ENCODE measurements at regions not wholly inside any gene's neighbourhood (a gene's known extent, or its start where the extent isn't known, plus 50 kb on each side); places are given as distances from the start of the nearest gene placed in this dataset.
"Not testable (repeated sequence)": the region's sequence is repeated elsewhere in the genome, so short reads cannot be mapped to it uniquely, and the experiment has no call there.

GRCh38 chr13:22893777-22894176, 287.0 kb upstream of the SGCG start:
- TF ChIP-seq ZFX (IDR thresholded peaks at IDR 0.05; ENCODE audit: borderline replicate concordance) = no peak
- no peak for TF ChIP-seq CTCF (IDR thresholded peaks at IDR 0.05)
- no peak overlapping the region for H3K27ac ChIP-seq

GRCh38 chr13:22897571-22898314, 283.0 kb upstream of the SGCG start:
- no peak overlapping the region for H3K27ac ChIP-seq
- TF ChIP-seq CTCF (IDR thresholded peaks at IDR 0.05) (no peak), ZFX (IDR thresholded peaks at IDR 0.05; ENCODE audit: borderline replicate concordance) (no peak)

GRCh38 chr13:22900416-22900951, 280.3 kb upstream of the SGCG start:
- H3K27ac ChIP-seq = not testable (repeated sequence)

- TF ChIP-seq CTCF (IDR thresholded peaks at IDR 0.05) (no peak), ZFX (IDR thresholded peaks at IDR 0.05; ENCODE audit: borderline replicate concordance) (no peak)
- H3K27ac ChIP-seq = no peak overlapping the region
These were observed 277.5 kb upstream of the SGCG start for GRCh38 chr13:22903301-22903700.

DNA sequence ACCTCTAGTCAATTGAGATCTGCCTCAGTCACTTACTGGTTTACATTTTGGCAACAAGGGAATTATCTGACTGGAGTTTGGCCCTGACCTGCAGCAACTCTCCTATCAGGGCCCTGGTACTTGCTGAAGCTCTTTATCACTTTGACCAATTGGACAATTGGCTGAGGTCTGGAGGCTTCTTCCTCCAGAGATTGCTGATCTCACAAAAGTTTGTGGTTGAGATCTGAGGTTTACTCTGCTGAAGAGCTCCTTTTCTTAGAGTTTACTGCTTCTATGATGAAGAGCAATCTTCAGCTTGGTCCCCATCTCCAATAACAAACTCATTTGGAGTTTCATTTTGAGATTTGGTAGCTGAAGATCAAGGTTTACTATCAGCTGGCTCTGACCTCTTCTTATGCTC, 276.9 kb upstream of the SGCG start:
- no peak for TF ChIP-seq CTCF (IDR thresholded peaks at IDR 0.05)
- TF ChIP-seq ZFX (IDR thresholded peaks at IDR 0.05; ENCODE audit: borderline replicate concordance) = no peak
- no peak overlapping the region for H3K27ac ChIP-seq

GRCh38 chr13:22915442-22916082, 265.2 kb upstream of the SGCG start:
- TF ChIP-seq CTCF (IDR thresholded peaks at IDR 0.05) = no peak
- H3K27ac ChIP-seq = no peak overlapping the region

DNA sequence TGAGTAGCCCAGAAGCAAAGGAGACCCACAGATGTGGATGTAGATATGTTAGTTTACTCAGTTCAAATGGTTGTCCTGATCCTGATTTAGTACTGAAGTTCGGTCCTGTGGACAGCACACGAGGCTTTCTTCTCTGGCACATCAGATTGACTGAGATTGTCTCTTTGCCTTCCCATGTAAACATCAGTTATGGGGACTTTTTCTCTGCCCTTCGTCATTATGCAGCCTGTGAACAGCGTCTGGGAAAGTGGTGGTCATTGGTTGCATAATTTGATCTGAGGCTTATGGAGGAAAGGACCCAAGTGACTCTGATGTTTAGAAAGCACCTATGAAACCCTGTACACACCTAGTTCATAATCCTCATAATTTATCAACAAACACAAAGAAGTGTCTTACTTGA, 264.5 kb upstream of the SGCG start:
- not testable (repeated sequence) for H3K27ac ChIP-seq

GRCh38 chr13:22925881-22926747, 254.7 kb upstream of the SGCG start:
- TF ChIP-seq CTCF (IDR thresholded peaks at IDR 0.05) = no peak
- no peak for TF ChIP-seq ZFX (IDR thresholded peaks at IDR 0.05; ENCODE audit: borderline replicate concordance)
- no peak overlapping the region for H3K27ac ChIP-seq

All from 22Rv1 (cell line).